Lung microvascular endothelial cell (primary cell): ENCODE measurements at regions not wholly inside any gene's neighbourhood (a gene's known extent, or its start where the extent isn't known, plus 50 kb on each side); places are given as distances from the start of the nearest gene placed in this dataset.
"Not testable (repeated sequence)": the region's sequence is repeated elsewhere in the genome, so short reads cannot be mapped to it uniquely, and the experiment has no call there.

Experiments
- DNase-seq, 2 donors: peaks; one replicate each; pipeline versions ENCODE4 v3.0.0 to v3.0.0-alpha.2; 2010; ENCODE audit warnings: low read depth in 2 of 2

GRCh38 chr16:13453938-13454553 is 465.9 kb upstream of the ERCC4 start:
- peak in 1 of 2 donors; percentile 20 for DNase-seq

GRCh38 chr16:13463619-13464018 is 456.3 kb upstream of the ERCC4 start:
- no peak for DNase-seq

DNA sequence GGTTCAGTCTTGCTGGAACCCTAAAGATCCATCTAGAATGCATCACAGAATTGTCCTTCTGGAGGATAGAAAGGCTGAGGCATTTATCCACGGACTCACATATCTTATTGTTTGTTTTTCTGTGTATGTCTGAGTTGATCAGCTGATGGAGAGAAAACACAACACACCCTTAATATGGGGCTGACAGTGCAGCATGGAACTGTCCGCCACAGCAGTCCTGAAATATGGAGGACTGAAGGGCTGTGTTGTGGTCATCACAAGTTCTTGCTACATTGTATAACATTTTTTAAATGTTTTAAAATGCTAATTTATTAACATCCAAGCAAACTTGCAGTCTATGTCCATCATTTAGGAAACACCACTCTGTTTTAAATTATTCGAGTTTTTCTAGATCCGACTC is 448.9 kb upstream of the ERCC4 start:
- no peak for DNase-seq

DNA sequence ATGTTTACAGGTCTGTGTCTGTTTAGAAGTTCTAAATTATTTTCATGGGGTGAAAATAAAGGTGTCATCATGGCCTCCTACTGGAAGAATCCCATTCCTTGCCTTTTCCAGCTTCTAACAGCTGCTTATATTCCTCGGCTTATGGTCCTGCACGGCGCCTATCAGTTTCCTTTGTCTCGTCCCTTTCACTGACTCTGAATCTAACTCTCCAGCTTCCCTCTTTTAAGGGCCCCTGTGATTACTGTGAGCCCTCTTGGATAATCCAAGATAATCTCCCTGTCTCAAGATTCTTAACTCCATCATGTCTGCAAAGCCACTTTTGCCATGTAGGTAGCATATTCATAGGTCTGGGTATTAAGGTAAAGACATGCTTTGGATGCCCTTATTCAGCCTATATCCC is 441.0 kb upstream of the ERCC4 start:
- DNase-seq = no peak

DNA sequence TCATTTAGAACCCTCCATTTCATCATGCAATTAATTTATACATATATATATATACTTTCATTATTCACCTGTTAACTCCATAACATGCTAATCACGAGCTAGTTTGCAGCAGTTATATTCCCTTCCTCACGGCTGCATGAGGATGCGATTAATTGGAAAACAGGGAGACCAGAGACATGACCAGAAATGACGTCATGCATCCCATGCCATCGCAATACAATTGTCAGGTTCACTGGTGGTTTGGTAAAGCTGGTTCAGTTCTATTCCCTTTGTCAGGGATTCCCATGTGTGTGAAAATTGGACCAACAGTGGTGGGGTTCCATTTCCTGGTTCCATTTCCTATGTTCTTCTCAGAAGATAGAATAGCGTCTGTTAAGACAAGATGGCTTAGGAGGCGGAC is 440.4 kb upstream of the ERCC4 start:
- DNase-seq = no peak

- DNase-seq = no peak
Observed at GRCh38 chr16:13480801-13481200, 439.2 kb upstream of the ERCC4 start.

- no peak for DNase-seq
Observed at GRCh38 chr16:13483121-13483520, 436.8 kb upstream of the ERCC4 start.

DNA sequence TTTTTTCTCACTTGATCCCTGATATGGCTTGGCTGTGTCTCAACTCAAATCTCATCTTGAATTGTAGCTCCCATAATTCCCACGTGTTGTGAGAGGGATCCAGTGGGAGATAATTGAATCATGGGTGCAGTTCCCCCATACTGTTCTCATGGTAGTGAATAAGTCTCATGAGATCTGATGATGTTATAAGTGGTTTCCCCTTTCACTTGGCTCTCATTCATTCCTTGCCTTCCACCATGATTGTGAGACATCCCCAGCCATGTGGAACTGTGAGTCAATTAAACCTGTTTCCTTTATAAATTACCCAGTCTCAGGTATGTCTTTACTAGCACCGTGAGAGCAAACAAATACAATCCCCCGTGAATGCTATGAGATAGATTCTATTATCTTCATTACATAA is 430.5 kb upstream of the ERCC4 start:
- DNase-seq = not testable (repeated sequence)

- DNase-seq = no peak
Observed at GRCh38 chr16:13492046-13492445, 427.9 kb upstream of the ERCC4 start.

DNA sequence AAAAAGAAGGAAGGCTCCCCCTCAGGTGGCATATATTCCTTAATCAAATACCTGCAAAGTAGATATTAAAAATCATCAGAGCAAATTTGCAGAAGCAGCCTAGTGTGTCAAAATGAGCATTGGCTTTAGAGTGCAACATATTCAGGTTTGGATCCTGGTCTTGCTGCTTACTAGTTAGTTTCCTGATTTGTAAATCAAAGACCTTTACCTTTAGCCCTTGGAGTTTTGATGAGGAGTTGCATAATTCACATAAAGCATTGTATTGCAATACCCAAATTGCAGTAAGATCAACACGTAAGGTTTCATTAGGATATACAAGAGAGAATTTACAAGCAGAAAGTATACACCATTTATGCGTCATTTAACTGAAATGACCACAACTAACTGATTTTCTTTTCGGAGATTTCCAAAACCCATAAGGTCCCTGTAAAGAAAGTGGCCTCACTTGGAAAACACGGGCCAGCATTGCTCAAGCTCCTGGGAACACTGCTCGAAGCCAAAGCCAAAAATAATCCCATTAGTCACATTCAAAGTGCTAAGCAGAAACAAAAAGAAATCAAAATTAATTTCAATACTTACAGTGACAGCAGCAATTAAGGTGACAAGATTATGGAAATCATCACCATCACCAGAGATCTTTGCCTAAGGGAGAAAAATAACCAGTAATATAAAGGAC is 415.9 kb upstream of the ERCC4 start:
- no peak for DNase-seq

DNA sequence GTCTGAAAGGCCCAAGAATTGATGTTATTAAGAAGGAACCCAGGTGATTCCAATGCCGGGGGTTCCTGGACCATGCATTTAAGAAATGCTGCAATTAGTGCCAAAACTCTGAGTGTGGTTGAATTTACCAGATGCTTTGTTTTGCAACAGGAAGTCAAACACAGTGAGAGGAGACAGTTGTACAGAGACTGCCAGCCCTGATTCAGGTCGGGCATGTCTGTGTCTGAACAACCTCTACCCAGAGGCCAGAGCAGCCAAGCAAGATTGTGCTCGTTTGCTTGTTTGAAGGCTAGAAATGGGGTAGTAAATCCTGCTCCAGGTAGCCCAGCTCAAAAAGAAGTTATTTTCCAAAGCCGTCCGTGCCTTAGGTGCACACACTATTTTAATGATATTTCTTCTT is 412.4 kb upstream of the ERCC4 start:
- DNase-seq = no peak

- no peak for DNase-seq
Observed at GRCh38 chr16:13510425-13511151, 409.4 kb upstream of the ERCC4 start.

DNA sequence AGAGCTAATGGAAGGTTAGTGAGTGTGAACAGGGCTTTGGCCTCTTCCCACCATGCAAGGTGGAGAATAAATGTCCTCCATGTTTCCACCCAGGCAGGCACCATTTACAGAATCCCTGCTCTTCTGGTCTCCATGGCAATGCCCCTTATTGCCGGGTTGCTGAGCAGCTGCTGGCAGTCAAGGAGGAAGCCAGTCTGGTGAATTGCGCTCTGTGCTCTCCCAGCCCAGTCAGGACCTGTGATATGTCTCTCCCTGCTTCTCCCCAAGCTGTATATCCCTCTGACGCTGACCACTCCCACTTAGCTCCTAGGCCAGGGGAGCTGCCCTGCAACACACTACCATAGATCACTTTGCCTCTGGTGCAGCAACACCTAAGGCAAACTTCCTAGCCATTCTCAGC is 402.1 kb upstream of the ERCC4 start:
- no peak for DNase-seq

DNA sequence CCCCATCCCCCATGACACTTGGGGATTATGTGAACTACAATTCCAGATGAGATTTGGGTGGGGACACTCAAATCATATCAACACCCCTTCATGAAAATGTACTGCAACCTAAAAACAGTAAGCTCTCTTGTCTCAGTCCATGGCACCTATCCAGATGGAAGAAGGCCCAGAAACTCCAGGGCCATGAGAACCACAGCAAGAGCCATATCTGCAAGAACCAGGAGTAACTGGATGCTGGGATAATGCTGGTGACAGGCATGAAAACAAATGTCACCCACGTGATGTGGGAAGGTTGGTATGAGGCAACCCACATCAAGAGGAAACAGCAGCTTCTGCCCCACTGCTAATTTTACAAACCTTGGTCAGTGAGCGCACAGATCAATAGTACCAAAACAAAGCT is 400.1 kb upstream of the ERCC4 start:
- DNase-seq = no peak

- DNase-seq = no peak
Observed at GRCh38 chr16:13521356-13521755, 398.6 kb upstream of the ERCC4 start.

DNA sequence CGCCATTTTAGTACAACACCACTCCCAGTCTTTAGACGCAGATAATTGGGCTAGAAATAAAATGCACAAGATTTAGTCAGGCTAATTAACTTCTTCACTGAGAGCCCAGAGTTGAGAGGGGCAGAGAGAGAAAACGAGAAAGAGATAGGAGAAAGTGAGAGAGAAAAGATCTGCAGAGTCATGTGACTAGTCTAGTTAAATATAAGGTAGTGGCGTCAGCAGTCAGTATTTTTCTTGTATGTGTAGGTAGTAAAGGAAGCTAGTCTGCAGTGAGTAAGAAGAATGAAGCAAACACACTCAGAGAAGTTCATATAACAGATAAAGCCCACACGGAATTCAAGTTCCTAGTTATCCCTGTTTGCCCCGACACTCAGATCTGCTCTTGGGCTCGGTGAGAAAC is 392.6 kb upstream of the ERCC4 start:
- no peak for DNase-seq

- DNase-seq = no peak
Observed at GRCh38 chr16:13528691-13529090, 391.3 kb upstream of the ERCC4 start.

DNA sequence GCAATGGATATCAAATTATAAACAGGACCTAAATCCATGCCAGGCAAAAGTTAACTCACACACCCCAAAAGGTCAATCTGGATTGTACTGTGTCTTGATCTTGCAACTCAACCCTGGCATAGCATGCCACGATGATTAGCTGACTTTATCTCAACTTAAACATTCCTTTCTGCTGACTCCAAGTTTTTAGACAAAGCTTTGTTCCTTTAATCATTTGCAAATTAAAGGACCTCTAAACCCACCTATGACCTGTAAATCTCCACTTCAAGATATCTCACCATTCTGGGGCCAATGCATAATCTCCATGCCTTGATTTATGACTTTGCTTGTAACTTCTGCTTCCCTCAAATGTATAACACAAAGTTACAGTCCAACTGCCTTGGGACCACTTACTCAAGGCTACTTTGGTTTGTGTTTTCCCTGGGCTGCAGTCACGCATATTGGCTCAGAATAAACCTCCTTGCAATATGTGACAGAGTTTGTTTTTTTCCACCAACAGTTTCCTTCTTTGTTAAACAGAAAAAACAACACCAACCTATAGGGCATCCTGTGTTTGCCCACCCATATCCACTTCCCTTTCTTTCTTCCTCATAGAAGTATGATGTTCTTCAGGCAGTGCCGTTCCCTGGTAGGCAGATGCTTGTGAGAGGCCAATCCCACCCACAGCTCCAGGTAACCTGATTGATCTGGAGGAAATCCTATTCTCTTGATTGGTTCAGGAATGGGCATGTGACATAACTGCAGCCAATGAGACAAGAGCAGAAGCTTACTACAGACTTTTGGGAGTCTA is 390.6 kb upstream of the ERCC4 start:
- no peak for DNase-seq

- DNase-seq = no peak
Observed at GRCh38 chr16:13540771-13541170, 379.2 kb upstream of the ERCC4 start.

- no peak for DNase-seq
Observed at GRCh38 chr16:13542284-13542683, 377.7 kb upstream of the ERCC4 start.

DNA sequence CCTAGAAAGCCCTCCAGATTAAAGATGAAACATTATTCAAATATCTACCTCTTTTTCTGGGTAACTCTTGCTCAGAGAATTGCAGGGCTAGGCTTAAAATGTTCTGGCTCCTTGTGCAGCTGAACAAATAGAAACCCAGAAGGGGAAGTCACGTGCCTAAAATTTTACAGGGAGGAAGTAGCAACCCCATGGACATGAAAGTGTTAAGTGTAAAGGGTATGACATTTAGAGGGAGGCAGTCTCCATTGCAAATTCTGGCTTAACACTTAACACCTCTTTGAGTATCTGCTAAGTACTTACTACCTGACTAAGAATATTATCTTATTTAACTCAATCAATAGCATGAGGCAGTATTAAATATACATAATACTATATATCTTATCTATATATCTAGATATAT is 376.1 kb upstream of the ERCC4 start:
- no peak for DNase-seq

GRCh38 chr16:13545271-13545670 is 374.7 kb upstream of the ERCC4 start:
- DNase-seq = no peak
